ENCODE measurements at regions not wholly inside any gene's neighbourhood (a gene's known extent, or its start where the extent isn't known, plus 50 kb on each side); places are given as distances from the start of the nearest gene placed in this dataset.

- no peak for ATAC-seq
- H3K36me3 Mint-ChIP-seq (ENCODE audit: low read depth), result peaks cover 2% of the 10 kb centered on the region
- no peak for DNase-seq
- H3K27ac Mint-ChIP-seq, result no peak overlapping the region
- no peaks in the 10 kb centered on the region for H3K9me3 ChIP-seq (ENCODE audit: control insufficient read depth, low read length, poor library complexity, severe bottlenecking)
- no peak overlapping the region for H3K4me3 Mint-ChIP-seq
- H3K4me1 Mint-ChIP-seq, result peaks cover 2% of the 10 kb centered on the region
- peaks cover 27% of the 10 kb centered on the region for H3K27me3 Mint-ChIP-seq
Observed at GRCh38 chr10:98332623-98333269, 64.8 kb upstream of the LOXL4 start.

- Mint-ChIP-seq H3K4me1 (peaks cover 2% of the 10 kb centered on the region), H3K4me3 (no peak overlapping the region), H3K27ac (no peak overlapping the region), H3K36me3 (ENCODE audit: low read depth) (peaks cover 2% of the 10 kb centered on the region), H3K27me3 (peaks cover 34% of the 10 kb centered on the region)
- no peak for ATAC-seq
- DNase-seq, result no peak
- H3K9me3 ChIP-seq (ENCODE audit: control insufficient read depth, low read length, poor library complexity, severe bottlenecking), result no peaks in the 10 kb centered on the region
Observed at GRCh38 chr10:98331885-98332284, 63.9 kb upstream of the LOXL4 start.

- Mint-ChIP-seq H3K27ac (no peak overlapping the region), H3K4me1 (peaks cover 2% of the 10 kb centered on the region), H3K36me3 (ENCODE audit: low read depth) (peaks cover 2% of the 10 kb centered on the region), H3K4me3 (no peak overlapping the region), H3K27me3 (peaks cover 43% of the 10 kb centered on the region)
- no peaks in the 10 kb centered on the region for H3K9me3 ChIP-seq (ENCODE audit: control insufficient read depth, low read length, poor library complexity, severe bottlenecking)
- ATAC-seq, result no peak
- no peak for DNase-seq
Observed at GRCh38 chr10:98330987-98331386, 63.0 kb upstream of the LOXL4 start.

GRCh38 chr10:98328640-98329039 lies 60.6 kb upstream of the LOXL4 start:
- no peaks in the 10 kb centered on the region for H3K9me3 ChIP-seq (ENCODE audit: control insufficient read depth, low read length, poor library complexity, severe bottlenecking)
- Mint-ChIP-seq H3K27me3 (peaks cover 34% of the 10 kb centered on the region), H3K36me3 (ENCODE audit: low read depth) (peaks cover under 1% of the 10 kb centered on the region), H3K4me3 (no peak overlapping the region), H3K27ac (no peak overlapping the region), H3K4me1 (peaks cover 2% of the 10 kb centered on the region)
- ATAC-seq (no peak), DNase-seq (no peak)

- DNase-seq (no peak), ATAC-seq (no peak)
- Mint-ChIP-seq H3K4me1 (peaks cover 2% of the 10 kb centered on the region), H3K27ac (no peak overlapping the region), H3K36me3 (ENCODE audit: low read depth) (no peaks in the 10 kb centered on the region), H3K27me3 (peaks cover 31% of the 10 kb centered on the region), H3K4me3 (no peak overlapping the region)
- H3K9me3 ChIP-seq (ENCODE audit: control insufficient read depth, low read length, poor library complexity, severe bottlenecking), result no peaks in the 10 kb centered on the region
Observed at GRCh38 chr10:98328163-98328562, 60.2 kb upstream of the LOXL4 start.

- H3K27me3 Mint-ChIP-seq, result peaks cover 25% of the 10 kb centered on the region
- H3K9me3 ChIP-seq (ENCODE audit: control insufficient read depth, low read length, poor library complexity, severe bottlenecking), result no peaks in the 10 kb centered on the region
- DNase-seq (no peak), ATAC-seq (no peak)
- no peak overlapping the region for H3K27ac Mint-ChIP-seq
- H3K4me1 Mint-ChIP-seq, result no peaks in the 10 kb centered on the region
- no peaks in the 10 kb centered on the region for H3K36me3 Mint-ChIP-seq (ENCODE audit: low read depth)
- no peak overlapping the region for H3K4me3 Mint-ChIP-seq
Observed at GRCh38 chr10:98326621-98327027, 58.6 kb upstream of the LOXL4 start.

- peak; percentile 48 for ATAC-seq
- no peaks in the 10 kb centered on the region for H3K36me3 Mint-ChIP-seq (ENCODE audit: low read depth)
- no peak overlapping the region for H3K27ac Mint-ChIP-seq
- H3K4me3 Mint-ChIP-seq, result no peak overlapping the region
- peaks cover 29% of the 10 kb centered on the region for H3K27me3 Mint-ChIP-seq
- no peaks in the 10 kb centered on the region for H3K9me3 ChIP-seq (ENCODE audit: control insufficient read depth, low read length, poor library complexity, severe bottlenecking)
- DNase-seq, result no peak
- no peaks in the 10 kb centered on the region for H3K4me1 Mint-ChIP-seq
Observed at GRCh38 chr10:98323221-98324164, 55.5 kb upstream of the LOXL4 start.

- no peaks in the 10 kb centered on the region for H3K9me3 ChIP-seq (ENCODE audit: control insufficient read depth, low read length, poor library complexity, severe bottlenecking)
- Mint-ChIP-seq H3K27ac (no peak overlapping the region), H3K4me1 (no peaks in the 10 kb centered on the region), H3K36me3 (ENCODE audit: low read depth) (no peaks in the 10 kb centered on the region), H3K27me3 (peaks cover 24% of the 10 kb centered on the region), H3K4me3 (no peak overlapping the region)
- DNase-seq (no peak), ATAC-seq (no peak)
Observed at GRCh38 chr10:98321186-98321780, 53.3 kb upstream of the LOXL4 start.

GRCh38 chr10:98320486-98321185 lies 52.6 kb upstream of the LOXL4 start:
- Mint-ChIP-seq H3K27me3 (peaks cover 24% of the 10 kb centered on the region), H3K4me3 (no peak overlapping the region), H3K27ac (no peak overlapping the region), H3K36me3 (ENCODE audit: low read depth) (no peaks in the 10 kb centered on the region), H3K4me1 (no peaks in the 10 kb centered on the region)
- no peaks in the 10 kb centered on the region for H3K9me3 ChIP-seq (ENCODE audit: control insufficient read depth, low read length, poor library complexity, severe bottlenecking)
- no peak for ATAC-seq
- DNase-seq, result no peak

- H3K4me3 Mint-ChIP-seq, result no peak overlapping the region
- H3K9me3 ChIP-seq (ENCODE audit: control insufficient read depth, low read length, poor library complexity, severe bottlenecking), result no peaks in the 10 kb centered on the region
- no peaks in the 10 kb centered on the region for H3K36me3 Mint-ChIP-seq (ENCODE audit: low read depth)
- DNase-seq, result no peak
- no peak overlapping the region for H3K27ac Mint-ChIP-seq
- no peak for ATAC-seq
- no peaks in the 10 kb centered on the region for H3K4me1 Mint-ChIP-seq
- H3K27me3 Mint-ChIP-seq, result peaks cover 37% of the 10 kb centered on the region
Observed at GRCh38 chr10:98318861-98319260, 50.9 kb upstream of the LOXL4 start.

All from T-helper 17 cell (primary cell).